ENCODE measurements at regions not wholly inside any gene's neighbourhood (a gene's known extent, or its start where the extent isn't known, plus 50 kb on each side); places are given as distances from the start of the nearest gene placed in this dataset.
A peak's percentile ranks its signal among the peaks of the same experiment; 100 is the strongest.
"Not testable (repeated sequence)": the region's sequence is repeated elsewhere in the genome, so short reads cannot be mapped to it uniquely, and the experiment has no call there.

GRCh38 chr2:228516019-228516418, 334.5 kb upstream of the SPHKAP start:
- Histone ChIP-seq H2AFZ (ENCODE audit: low read length) (no peak overlapping the region), H3K9ac (ENCODE audit: low read length) (no peak overlapping the region), H3K79me2 (ENCODE audit: low read length) (no peaks in the 10 kb centered on the region), H3K4me3 (ENCODE audit: low read length) (no peak overlapping the region), H3K27me3 (ENCODE audit: low read length) (no peaks in the 10 kb centered on the region), H3K4me1 (ENCODE audit: low read length) (peaks cover 9% of the 10 kb centered on the region), H3K9me3 (ENCODE audit: low read length) (no peaks in the 10 kb centered on the region), H3K36me3 (ENCODE audit: insufficient read depth, low read length) (no peaks in the 10 kb centered on the region; the same call in 1 of the 2 replicates), H4K20me1 (ENCODE audit: insufficient read depth, low read depth, low read length) (no peaks in the 10 kb centered on the region), H3K27ac (ENCODE audit: low read length) (no peak overlapping the region), H3K9me2 (replicated peaks; ENCODE audit: insufficient read depth, low read length) (no peaks in the 10 kb centered on the region), H3K4me2 (ENCODE audit: low read depth, low read length, poor library complexity, severe bottlenecking) (no peak overlapping the region)
- no peak for DNase-seq

GRCh38 chr2:228513480-228513879, 332.0 kb upstream of the SPHKAP start:
- H3K27ac ChIP-seq (ENCODE audit: low read length); H3K4me2 ChIP-seq (ENCODE audit: low read depth, low read length, poor library complexity, severe bottlenecking); H3K27me3 ChIP-seq (ENCODE audit: low read length); H3K79me2 ChIP-seq (ENCODE audit: low read length); DNase-seq; H3K9me3 ChIP-seq (ENCODE audit: low read length); H3K36me3 ChIP-seq (ENCODE audit: insufficient read depth, low read length); H2AFZ ChIP-seq (ENCODE audit: low read length); H3K9ac ChIP-seq (ENCODE audit: low read length); H3K4me3 ChIP-seq (ENCODE audit: low read length); H3K4me1 ChIP-seq (ENCODE audit: low read length); H4K20me1 ChIP-seq (ENCODE audit: insufficient read depth, low read depth, low read length); H3K9me2 ChIP-seq (replicated peaks; ENCODE audit: insufficient read depth, low read length): not testable (repeated sequence)

GRCh38 chr2:228509021-228509420, 327.5 kb upstream of the SPHKAP start:
- Histone ChIP-seq H3K4me1 (ENCODE audit: low read length) (peaks cover 23% of the 10 kb centered on the region), H4K20me1 (ENCODE audit: insufficient read depth, low read depth, low read length) (no peaks in the 10 kb centered on the region), H3K27ac (ENCODE audit: low read length) (no peak overlapping the region), H2AFZ (ENCODE audit: low read length) (no peak overlapping the region), H3K27me3 (ENCODE audit: low read length) (peaks cover 4% of the 10 kb centered on the region; the same call in 1 of the 2 replicates), H3K79me2 (ENCODE audit: low read length) (no peaks in the 10 kb centered on the region), H3K4me3 (ENCODE audit: low read length) (no peak overlapping the region), H3K36me3 (ENCODE audit: insufficient read depth, low read length) (no peaks in the 10 kb centered on the region), H3K9me3 (ENCODE audit: low read length) (no peaks in the 10 kb centered on the region), H3K9ac (ENCODE audit: low read length) (no peak overlapping the region), H3K9me2 (replicated peaks; ENCODE audit: insufficient read depth, low read length) (no peaks in the 10 kb centered on the region), H3K4me2 (ENCODE audit: low read depth, low read length, poor library complexity, severe bottlenecking) (no peak overlapping the region)
- no peak for DNase-seq

- H4K20me1 ChIP-seq (ENCODE audit: insufficient read depth, low read depth, low read length), result no peaks in the 10 kb centered on the region
- no peak for DNase-seq
These were observed 326.4 kb upstream of the SPHKAP start for GRCh38 chr2:228507870-228508269.

GRCh38 chr2:228507231-228507824, 325.8 kb upstream of the SPHKAP start:
- Histone ChIP-seq H3K9ac (ENCODE audit: low read length) (no peak overlapping the region), H4K20me1 (ENCODE audit: insufficient read depth, low read depth, low read length) (no peaks in the 10 kb centered on the region), H3K79me2 (ENCODE audit: low read length) (no peaks in the 10 kb centered on the region), H3K9me2 (replicated peaks; ENCODE audit: insufficient read depth, low read length) (no peaks in the 10 kb centered on the region), H3K27ac (ENCODE audit: low read length) (no peak overlapping the region), H3K4me2 (ENCODE audit: low read depth, low read length, poor library complexity, severe bottlenecking) (no peak overlapping the region), H3K27me3 (ENCODE audit: low read length) (peaks cover 4% of the 10 kb centered on the region; the same call in 1 of the 2 replicates), H3K4me1 (ENCODE audit: low read length) (peaks cover 23% of the 10 kb centered on the region), H3K9me3 (ENCODE audit: low read length) (no peaks in the 10 kb centered on the region), H2AFZ (ENCODE audit: low read length) (peak overlapping the region; percentile 75; the same call in 1 of the 2 replicates), H3K4me3 (ENCODE audit: low read length) (no peak overlapping the region), H3K36me3 (ENCODE audit: insufficient read depth, low read length) (no peaks in the 10 kb centered on the region)
- no peak for DNase-seq

More at GRCh38 chr2:228507870-228508269, 326.4 kb upstream of the SPHKAP start:
- Histone ChIP-seq H3K27ac (ENCODE audit: low read length) (no peak overlapping the region), H3K4me2 (ENCODE audit: low read depth, low read length, poor library complexity, severe bottlenecking) (no peak overlapping the region), H3K9ac (ENCODE audit: low read length) (no peak overlapping the region), H3K36me3 (ENCODE audit: insufficient read depth, low read length) (no peaks in the 10 kb centered on the region), H3K9me2 (replicated peaks; ENCODE audit: insufficient read depth, low read length) (no peaks in the 10 kb centered on the region), H3K4me3 (ENCODE audit: low read length) (no peak overlapping the region), H2AFZ (ENCODE audit: low read length) (no peak overlapping the region), H3K4me1 (ENCODE audit: low read length) (peaks cover 23% of the 10 kb centered on the region), H3K9me3 (ENCODE audit: low read length) (no peaks in the 10 kb centered on the region), H3K79me2 (ENCODE audit: low read length) (no peaks in the 10 kb centered on the region), H3K27me3 (ENCODE audit: low read length) (peaks cover 4% of the 10 kb centered on the region; the same call in 1 of the 2 replicates)

- no peak for DNase-seq
- Histone ChIP-seq H3K4me2 (ENCODE audit: low read depth, low read length, poor library complexity, severe bottlenecking) (no peak overlapping the region), H2AFZ (ENCODE audit: low read length) (no peak overlapping the region), H3K4me3 (ENCODE audit: low read length) (no peak overlapping the region), H3K9ac (ENCODE audit: low read length) (no peak overlapping the region), H3K4me1 (ENCODE audit: low read length) (peaks cover 23% of the 10 kb centered on the region), H3K9me2 (replicated peaks; ENCODE audit: insufficient read depth, low read length) (no peaks in the 10 kb centered on the region), H3K9me3 (ENCODE audit: low read length) (no peaks in the 10 kb centered on the region), H3K27me3 (ENCODE audit: low read length) (peaks cover 4% of the 10 kb centered on the region; the same call in 1 of the 2 replicates), H4K20me1 (ENCODE audit: insufficient read depth, low read depth, low read length) (no peaks in the 10 kb centered on the region), H3K79me2 (ENCODE audit: low read length) (no peaks in the 10 kb centered on the region), H3K36me3 (ENCODE audit: insufficient read depth, low read length) (no peaks in the 10 kb centered on the region), H3K27ac (ENCODE audit: low read length) (no peak overlapping the region)
These were observed 322.2 kb upstream of the SPHKAP start for GRCh38 chr2:228503731-228504130.

GRCh38 chr2:228493852-228494251, 312.4 kb upstream of the SPHKAP start:
- Histone ChIP-seq H3K9ac (ENCODE audit: low read length) (no peak overlapping the region), H3K36me3 (ENCODE audit: insufficient read depth, low read length) (no peaks in the 10 kb centered on the region), H3K27me3 (ENCODE audit: low read length) (no peaks in the 10 kb centered on the region), H3K4me3 (ENCODE audit: low read length) (no peak overlapping the region), H3K9me2 (replicated peaks; ENCODE audit: insufficient read depth, low read length) (no peaks in the 10 kb centered on the region), H3K9me3 (ENCODE audit: low read length) (no peaks in the 10 kb centered on the region), H3K79me2 (ENCODE audit: low read length) (no peaks in the 10 kb centered on the region), H2AFZ (ENCODE audit: low read length) (no peak overlapping the region), H4K20me1 (ENCODE audit: insufficient read depth, low read depth, low read length) (no peaks in the 10 kb centered on the region), H3K4me2 (ENCODE audit: low read depth, low read length, poor library complexity, severe bottlenecking) (no peak overlapping the region), H3K4me1 (ENCODE audit: low read length) (no peaks in the 10 kb centered on the region), H3K27ac (ENCODE audit: low read length) (no peak overlapping the region)
- DNase-seq, result no peak

- Histone ChIP-seq H3K79me2 (ENCODE audit: low read length) (no peaks in the 10 kb centered on the region), H3K36me3 (ENCODE audit: insufficient read depth, low read length) (no peaks in the 10 kb centered on the region), H3K4me1 (ENCODE audit: low read length) (no peaks in the 10 kb centered on the region), H3K9ac (ENCODE audit: low read length) (no peak overlapping the region), H2AFZ (ENCODE audit: low read length) (no peak overlapping the region), H3K9me2 (replicated peaks; ENCODE audit: insufficient read depth, low read length) (no peaks in the 10 kb centered on the region), H3K4me3 (ENCODE audit: low read length) (no peak overlapping the region), H3K9me3 (ENCODE audit: low read length) (no peaks in the 10 kb centered on the region), H3K27ac (ENCODE audit: low read length) (no peak overlapping the region), H3K4me2 (ENCODE audit: low read depth, low read length, poor library complexity, severe bottlenecking) (no peak overlapping the region), H3K27me3 (ENCODE audit: low read length) (no peaks in the 10 kb centered on the region), H4K20me1 (ENCODE audit: insufficient read depth, low read depth, low read length) (no peaks in the 10 kb centered on the region)
- no peak for DNase-seq
These were observed 297.5 kb upstream of the SPHKAP start for GRCh38 chr2:228479014-228479413.

All from Karpas-422 (cell line).